GM18517 (cell line): ENCODE measurements at regions not wholly inside any gene's neighbourhood (a gene's known extent, or its start where the extent isn't known, plus 50 kb on each side); places are given as distances from the start of the nearest gene placed in this dataset.

ENCODE experiments used
- ATAC-seq: cut with Tn5 transposase; IDR thresholded peaks from one replicate; pipeline ENCODE4 v1.9.1; 2021; ENCODE audit warnings: mild to moderate bottlenecking, moderate library complexity; ENCODE audit not compliant: unreplicated experiment

GRCh38 chr16:6343157-6343556, 989.5 kb upstream of the RBFOX1 start:
- ATAC-seq, result no peak

- ATAC-seq, result no peak
Measured at GRCh38 chr16:6341981-6342380, 990.7 kb upstream of the RBFOX1 start.

GRCh38 chr16:6335072-6335471, 997.6 kb upstream of the RBFOX1 start:
- ATAC-seq, result no peak

DNA sequence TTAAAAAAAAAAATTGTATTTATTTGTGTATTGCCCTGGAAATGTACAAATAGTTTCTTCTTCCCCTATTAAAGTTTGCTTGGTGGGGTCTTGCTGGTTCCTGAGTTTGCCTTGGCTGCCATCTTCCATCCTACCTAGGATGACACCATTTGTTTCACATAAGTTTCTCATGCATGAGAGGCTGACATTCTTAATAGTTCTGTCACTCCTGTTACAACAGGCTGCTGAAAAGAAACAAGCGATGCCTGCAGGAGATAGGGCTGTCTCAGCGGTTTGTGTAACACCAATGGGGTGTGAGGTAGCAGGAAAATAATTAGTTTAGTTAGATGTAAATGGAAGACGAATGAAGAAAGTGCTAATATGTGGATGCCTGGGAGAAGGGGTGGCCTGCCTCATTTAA, 1000.9 kb upstream of the RBFOX1 start:
- ATAC-seq, result no peak

- no peak for ATAC-seq
Measured at GRCh38 chr16:6317934-6318333, 1014.7 kb upstream of the RBFOX1 start.

GRCh38 chr16:6309271-6309670, 1023.4 kb upstream of the RBFOX1 start:
- no peak for ATAC-seq

GRCh38 chr16:6308176-6308575, 1024.5 kb upstream of the RBFOX1 start:
- ATAC-seq, result no peak

GRCh38 chr16:6300523-6300922, 1032.1 kb upstream of the RBFOX1 start:
- no peak for ATAC-seq

DNA sequence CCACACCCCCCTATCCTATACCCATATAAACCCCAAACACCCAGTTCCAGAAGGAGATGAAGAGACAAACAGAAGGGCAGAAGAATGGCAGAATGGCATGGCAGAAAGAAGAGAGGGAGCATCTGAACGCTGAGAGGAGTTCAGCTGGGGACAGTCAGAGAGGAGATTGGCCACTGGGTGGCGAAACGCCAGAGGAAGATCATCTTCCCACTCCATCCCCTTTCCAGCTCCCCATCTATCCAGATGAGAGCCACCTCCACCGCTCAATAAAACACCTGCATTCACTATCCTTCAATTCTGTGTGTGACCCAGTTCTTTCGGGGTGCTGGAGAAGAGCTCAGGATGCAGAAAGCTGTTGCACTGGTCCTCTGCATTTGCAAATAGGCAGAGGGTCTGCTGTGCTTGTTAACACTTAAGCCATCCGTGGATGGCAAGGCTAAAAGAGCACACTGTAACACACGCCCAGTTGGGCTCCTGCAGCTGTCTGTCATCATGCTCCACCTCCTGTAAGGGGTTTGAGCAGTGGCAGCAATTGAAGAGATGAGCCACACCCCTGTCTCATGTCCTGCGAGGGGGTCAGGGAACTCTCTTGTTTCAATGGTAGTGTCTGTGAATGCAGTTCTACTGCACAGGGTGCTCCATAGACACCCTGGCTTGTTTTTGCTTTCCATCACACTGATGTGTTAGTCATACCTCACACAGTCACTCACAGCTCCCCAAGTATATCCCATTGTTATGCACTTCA, 1034.8 kb upstream of the RBFOX1 start:
- ATAC-seq, result no peak

DNA sequence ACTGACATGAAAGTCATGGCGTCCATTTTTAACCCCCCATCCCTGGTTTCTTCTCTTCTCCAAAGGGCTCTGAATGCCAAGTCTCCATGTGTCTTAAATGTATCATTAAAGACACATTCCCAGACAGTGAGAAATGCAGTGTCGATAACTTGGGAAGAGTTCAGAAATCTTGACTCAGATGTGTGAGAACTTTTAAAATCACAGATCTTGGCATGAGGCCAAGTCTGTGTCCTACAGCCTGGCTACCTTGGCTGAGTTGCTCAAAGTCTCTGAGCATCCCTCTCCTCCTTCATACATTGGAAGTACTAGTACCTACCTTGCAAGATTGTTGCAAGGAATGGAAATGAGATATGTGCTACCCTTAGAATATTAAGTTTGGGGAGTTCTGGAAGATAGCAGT, 1046.5 kb upstream of the RBFOX1 start:
- no peak for ATAC-seq

DNA sequence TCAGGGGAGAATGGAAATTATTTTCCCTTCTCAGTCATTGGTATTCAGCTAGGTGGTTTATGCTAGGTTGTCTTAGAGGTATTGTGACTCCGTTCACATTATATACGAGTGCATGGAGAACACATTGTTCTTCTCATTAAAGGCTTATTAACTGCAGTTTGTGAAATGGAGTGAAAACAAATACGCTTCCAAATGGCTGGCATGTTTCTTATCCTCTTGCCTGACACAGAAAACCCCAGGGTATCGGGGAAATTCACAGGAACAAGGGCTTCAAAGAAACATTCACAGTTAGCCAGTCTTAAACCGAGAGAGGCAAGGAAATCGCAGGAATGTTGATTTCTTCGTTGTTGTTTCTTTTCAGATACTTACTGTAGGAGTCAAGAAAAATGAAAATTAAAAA, 1047.9 kb upstream of the RBFOX1 start:
- no peak for ATAC-seq

DNA sequence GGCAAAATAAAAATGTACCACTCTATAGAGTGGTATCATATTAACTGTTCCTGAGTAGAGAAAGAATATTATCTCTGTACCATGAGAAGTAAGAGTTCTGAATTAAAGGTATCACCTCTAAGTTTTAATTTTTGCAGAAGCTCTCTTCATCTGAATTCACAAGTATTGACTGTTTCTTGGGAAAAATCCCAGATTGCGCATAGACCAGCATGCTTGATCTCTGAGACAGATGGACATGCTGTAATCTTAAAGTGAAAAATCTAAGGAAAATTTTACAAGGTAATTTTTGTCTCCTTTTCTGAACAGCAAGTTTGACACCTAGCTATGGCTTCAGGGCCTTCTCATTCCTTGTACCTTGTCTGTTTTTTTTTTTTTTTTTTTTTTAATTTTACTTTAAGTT, 1050.7 kb upstream of the RBFOX1 start:
- no peak for ATAC-seq

DNA sequence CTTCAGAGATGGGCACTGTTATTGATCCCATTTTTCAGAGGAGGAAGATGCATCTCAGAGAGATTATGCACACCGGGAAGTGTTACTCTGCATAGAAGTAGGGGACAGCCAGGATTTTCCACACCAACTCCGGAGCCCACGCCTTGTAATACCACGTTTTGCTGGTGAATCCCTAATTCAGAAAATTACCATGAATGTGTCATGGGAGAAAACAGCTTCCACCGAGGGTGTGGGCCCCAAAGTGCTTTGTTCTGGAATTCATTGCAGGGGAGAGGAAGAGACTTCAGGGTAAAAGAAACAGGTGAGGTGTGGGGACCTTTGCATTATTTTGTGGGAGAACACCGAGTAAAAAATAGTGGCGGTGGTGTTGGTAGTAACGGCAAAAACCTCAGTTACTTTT, 1051.4 kb upstream of the RBFOX1 start:
- no peak for ATAC-seq

- no peak for ATAC-seq
Measured at GRCh38 chr16:6280055-6280454, 1052.6 kb upstream of the RBFOX1 start.

- ATAC-seq, result no peak
Measured at GRCh38 chr16:6279286-6279685, 1053.4 kb upstream of the RBFOX1 start.

DNA sequence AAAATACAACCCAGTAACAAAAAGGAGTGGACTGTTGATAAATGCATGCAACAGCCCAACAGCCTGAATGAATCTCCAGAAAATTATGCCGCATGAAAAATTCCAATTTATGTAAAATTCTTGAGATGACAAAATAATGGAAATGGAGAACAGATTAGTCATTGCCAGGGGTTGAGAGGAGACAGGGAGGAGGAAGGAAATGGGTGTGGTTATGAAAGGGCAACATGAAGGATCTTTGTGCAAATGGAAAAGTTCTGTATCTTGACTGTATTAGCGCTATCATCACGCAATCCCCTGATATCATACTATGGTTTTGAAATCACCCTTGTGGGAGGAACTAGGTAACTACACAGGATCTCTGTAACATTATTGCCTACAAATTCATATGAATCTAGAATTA, 1058.3 kb upstream of the RBFOX1 start:
- ATAC-seq, result no peak

DNA sequence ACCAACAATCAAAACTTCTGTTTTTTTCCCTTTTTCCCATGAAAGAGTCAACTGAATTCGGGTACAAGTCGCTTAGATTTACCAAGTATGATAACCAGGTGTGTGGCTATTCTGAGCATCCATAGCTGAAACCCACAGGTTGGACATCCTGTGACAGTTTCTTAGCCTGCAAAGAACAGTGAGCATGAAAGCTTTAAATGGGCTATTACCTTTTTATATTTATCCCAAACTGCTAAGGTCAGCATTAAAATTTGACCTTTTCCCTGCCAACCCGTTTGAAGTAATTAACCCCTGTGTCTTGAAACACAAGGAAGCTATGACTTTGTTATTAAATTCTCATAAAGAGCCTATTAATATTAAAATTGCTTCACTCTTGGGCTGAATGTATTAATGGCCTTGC, 1065.0 kb upstream of the RBFOX1 start:
- ATAC-seq, result no peak

DNA sequence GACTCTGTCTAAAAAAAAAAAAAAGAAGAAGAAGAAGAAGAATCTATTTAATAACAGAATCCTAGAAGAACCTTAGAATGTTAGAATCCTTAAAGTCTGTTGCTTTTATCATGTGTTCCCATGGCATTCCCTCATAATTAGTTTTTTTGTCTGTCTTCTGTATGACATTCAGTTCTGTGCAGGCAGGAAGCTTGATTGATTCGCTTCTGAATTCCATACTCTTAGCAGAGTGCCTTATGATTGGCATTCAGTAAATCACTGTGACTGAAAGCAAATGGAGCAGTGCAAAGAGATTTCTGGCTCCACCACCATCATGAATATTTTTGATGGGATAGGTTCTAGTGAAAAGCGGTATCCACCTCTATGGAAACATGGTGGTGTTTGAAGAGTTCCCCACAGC, 1065.9 kb upstream of the RBFOX1 start:
- no peak for ATAC-seq

DNA sequence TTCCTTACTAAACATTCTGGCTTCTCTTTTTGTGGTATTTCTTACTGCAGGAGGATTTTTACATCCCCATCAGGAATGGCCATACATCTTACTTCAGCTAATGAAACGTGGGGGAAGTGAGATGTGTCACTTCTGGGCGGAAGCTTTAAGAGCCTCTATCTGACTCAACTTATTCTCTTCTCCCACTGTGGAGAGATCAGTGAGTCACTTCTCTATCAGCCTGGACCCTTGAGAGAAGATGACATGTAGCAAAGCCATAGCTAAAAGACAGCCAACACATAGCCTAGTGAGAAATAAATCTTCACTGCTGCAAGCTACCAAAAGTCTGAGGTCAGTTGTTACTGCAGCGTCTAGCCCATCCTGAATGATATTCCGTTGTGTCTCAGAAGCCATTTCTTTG, 1066.7 kb upstream of the RBFOX1 start:
- ATAC-seq, result no peak

DNA sequence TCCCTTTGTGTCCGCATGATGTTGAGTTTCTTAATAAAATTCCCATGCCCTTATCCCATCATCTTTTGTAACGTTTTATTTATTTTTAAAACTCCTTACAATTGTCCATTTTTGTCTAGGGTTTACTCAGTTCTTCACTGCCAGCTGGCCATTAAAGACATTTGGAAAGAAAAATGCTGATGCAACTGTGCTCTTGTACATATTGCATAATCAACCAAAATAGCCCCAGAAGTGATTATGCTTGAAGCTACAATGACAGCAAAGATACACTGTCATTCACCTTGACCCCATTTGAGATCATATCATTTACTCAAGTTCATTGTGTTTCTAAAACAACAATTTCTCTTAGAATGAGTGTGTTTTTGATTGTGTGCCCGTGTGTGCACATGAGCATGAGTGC, 1074.6 kb upstream of the RBFOX1 start:
- no peak for ATAC-seq

- no peak for ATAC-seq
Measured at GRCh38 chr16:6252541-6252940, 1080.1 kb upstream of the RBFOX1 start.

GRCh38 chr16:6250511-6250910, 1082.1 kb upstream of the RBFOX1 start:
- ATAC-seq, result no peak

DNA sequence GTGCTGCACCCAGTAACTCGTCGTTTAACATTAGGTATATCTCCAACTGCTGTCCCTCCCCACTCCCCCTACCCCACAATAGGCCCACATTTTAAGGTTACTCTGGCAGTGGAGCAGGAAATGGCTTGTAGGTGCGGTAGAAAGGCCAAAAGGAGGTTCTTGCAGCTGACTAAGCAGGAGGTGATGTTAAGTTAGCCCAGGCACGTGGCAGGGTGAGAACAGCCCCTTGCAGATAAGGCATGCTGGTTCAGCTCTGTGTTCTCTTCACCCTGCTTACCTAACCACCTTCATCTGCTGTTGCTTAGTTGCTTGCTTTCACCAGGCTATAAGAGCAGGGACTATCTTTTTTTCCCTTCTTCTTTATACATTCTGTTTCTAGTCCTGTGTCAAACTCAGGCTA, 1082.8 kb upstream of the RBFOX1 start:
- ATAC-seq, result no peak
